ENCODE measurements at regions not wholly inside any gene's neighbourhood (a gene's known extent, or its start where the extent isn't known, plus 50 kb on each side); places are given as distances from the start of the nearest gene placed in this dataset.
"Not testable (repeated sequence)": the region's sequence is repeated elsewhere in the genome, so short reads cannot be mapped to it uniquely, and the experiment has no call there.

DNA sequence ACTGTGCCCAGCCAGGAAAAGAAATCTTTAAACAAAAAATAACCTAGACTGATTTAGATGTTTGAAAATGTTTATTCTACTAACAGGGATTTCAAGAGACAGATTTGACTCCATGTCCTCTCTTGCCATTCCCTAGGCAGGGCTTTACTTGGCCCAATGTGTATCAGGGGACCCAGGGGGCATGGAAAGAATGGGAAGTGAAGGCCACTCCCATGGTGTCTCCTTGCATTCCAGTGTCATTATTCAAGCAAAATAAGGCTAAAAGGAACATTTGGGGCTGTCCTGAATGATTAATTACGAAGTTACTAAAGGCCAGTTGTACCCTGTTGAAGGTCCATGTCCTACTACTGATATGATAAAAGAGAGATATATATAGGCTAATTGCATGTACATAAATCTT, 151.9 kb upstream of the ATF7IP start:
- no peak for DNase-seq (ENCODE audit: low read depth)

DNA sequence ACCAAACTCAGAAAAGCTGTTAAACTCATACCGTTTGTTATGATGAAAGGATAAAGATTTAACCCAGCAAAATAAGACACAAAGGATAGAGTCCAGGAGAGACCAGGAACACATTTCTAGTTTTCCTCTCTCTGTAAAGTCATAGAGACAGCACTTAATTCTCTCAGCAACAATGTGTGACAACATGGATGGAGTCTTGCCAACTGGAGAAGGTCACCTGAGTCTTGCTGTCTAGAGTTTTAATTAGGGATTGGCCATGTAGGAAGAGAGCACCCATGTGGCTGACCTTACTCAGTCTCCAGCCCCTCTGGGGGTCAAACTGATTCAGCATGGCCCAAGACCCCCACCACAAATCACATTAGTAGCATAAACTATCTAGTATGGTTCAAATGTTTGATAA, 151.0 kb upstream of the ATF7IP start:
- DNase-seq (ENCODE audit: low read depth), result no peak

DNA sequence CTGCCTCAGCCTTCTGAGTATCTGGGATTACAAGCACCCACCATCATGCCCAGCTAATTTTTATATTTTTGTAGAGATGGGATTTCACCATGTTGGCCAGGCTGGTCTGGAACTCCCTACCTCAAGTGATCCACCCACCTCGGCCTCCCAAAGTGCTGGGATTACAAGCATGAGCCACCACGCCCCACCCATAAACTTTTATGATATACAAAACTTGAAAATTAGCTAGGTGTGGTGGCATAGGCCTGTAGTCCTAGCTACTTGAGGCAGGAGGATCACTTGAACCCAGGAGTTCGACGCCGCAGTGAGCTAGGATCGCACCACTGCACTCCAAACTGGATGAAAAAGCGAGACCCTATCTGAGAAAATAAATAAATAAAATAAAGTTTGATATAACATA, 149.5 kb upstream of the ATF7IP start:
- not testable (repeated sequence) for DNase-seq (ENCODE audit: low read depth)

DNA sequence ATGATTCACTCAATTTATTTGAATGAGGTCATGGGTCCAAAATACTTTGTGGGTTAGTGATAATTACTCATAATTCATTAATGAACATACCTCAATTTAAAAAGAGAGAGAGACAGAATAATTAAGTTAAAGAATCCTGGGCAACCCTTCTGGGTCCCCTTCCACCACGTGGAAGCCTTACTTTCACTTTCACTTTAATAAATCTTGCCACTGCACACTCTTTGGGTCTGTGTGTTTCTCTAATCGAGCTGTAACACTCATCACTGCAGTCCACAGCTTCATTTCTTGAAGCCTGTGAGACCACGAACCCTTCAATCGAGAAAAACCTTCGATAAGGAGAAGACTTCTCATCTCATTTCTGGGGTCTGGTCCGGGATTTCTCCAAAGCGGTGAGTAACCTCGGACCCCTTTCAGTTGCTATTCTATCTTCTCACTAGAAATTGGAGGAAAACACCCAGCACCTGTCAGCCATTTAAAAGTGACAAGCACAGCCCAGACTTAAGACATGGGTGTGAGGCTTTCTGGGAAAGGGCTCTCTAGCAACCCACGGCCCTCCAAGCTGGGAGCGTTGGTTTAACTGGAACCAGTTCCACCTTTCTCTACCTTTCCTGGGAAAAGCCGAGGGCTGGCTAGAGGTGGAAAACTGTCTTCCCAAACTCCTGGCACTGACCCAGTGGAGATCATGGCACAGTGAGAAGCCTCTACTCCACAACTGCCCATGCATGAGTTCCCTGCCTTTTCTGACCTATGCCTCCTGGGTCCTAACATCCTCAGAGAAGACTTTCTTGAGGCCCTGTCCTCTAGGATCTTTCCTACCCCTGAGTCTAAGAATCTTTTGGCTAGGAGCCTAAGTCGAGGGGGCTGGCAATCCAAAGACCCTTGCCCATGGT, 148.8 kb upstream of the ATF7IP start:
- DNase-seq (ENCODE audit: low read depth), result no peak

DNA sequence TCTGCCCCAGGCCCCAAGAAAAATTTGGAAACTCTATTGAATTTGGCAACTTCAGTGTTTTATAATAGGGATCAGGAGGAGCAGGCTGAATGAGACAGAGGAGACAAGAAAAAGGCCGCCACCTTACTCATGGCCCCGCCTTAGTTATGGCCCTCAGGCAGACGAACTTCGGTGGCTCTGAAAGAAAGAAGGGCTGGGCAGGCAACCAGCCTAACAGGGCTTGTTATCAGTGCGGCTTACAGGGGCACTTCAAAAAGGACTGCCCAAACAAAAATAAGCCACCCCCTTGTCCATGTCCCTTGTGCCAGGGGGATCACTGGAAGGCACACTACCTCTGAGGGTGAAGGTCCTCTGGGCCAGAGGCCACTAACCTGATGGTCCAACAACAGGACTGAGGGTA, 146.3 kb upstream of the ATF7IP start:
- DNase-seq (ENCODE audit: low read depth), result no peak

DNA sequence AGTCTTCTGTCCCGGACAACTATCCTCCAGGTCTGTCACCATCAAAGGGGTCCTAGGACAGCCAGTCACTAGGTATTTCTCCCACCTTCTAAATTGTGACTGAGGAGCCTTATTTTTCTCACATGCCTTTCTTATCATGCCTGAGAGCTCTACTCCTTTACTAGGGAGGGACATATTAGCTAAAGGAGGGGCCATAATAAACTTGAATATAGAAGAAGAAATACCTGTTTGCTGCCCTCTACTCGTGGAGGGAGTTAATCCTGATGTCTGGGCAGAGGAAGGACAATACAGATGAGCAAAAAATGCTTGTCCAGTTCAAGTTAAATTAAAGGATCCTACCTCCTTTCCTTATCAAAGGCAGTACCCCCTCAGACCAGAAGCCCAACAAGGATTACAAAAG, 145.8 kb upstream of the ATF7IP start:
- DNase-seq (ENCODE audit: low read depth), result not testable (repeated sequence)

DNA sequence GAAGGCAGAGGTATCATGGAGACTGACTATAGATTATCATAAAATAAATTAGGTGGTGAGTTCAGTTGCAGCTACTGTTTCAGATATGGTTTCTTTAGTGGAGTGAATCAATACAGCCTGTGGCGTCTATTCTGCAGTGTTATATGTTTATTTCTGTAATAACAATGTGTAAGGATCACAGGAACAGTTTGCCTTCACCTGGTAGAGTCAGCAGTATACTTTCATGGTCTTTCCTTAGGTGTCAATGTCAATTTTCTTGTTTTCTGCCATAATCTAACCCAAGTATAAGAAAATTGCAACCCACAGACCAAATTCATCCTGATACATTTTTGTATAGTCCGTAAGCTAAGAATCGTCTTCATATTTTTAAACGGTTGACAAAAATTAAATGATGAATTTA, 140.4 kb upstream of the ATF7IP start:
- DNase-seq (ENCODE audit: low read depth), result no peak

DNA sequence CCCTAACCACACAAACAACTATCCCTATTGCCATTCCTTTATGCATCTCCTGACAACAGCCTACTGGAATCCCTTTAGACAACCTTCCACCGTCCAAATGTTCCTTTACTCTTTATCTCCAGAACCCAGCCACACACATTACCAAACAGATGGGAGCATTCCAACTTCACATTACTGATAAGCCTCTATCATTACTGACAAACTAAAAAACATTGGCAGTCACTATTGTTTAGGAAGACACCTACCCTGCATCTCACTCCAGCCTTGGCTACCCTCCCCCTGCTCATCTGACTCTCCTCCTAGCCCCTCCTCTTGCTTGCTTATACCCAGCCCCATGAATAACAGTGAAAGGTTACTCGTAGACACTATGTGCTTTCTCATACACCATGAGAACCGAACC, 130.3 kb upstream of the ATF7IP start:
- not testable (repeated sequence) for DNase-seq (ENCODE audit: low read depth)

DNA sequence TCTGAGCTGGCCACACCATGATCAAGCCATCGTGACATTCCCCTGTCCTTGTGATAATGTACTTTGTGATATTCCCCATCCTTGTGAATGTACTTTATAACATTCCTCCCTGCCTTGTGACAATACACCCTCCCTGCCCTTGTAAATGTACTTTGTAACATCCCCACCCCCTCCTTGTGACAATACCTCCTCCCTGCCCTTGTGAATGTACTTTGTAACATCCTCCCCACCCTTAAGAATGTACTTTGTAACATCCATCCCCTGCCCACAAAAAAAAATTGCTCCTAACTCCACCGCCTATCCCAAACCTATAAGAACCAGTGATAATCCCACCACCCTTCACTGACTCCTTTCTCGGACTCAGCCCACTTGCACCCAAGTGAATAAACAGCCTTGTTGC, 128.8 kb upstream of the ATF7IP start:
- not testable (repeated sequence) for DNase-seq (ENCODE audit: low read depth)

DNA sequence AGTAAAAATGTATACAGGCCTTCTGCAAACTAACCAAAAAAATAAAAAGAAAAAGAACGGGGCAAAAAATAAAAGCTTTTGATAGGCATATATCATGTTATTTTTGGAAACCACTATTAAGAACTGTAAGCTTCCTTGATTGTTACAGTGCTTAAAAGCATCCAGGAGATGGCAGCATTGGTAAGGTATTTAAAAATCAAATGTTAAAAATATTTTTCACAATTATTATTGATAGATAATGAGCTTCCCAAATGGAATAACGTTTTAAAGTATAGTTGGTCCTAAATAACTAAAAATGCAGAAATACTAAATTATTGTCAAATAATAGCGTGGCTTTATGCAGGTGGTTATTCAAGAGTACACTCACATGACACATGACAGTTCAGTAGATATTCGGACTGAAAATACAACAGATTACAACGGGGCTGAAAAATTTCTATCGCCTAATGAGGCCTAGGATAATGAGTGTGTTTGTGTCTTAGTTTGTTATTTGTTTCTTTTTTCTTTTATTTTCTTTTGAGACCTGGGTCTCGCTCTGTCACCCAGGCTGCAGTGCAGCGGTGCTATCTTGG, 127.2 kb upstream of the ATF7IP start:
- peak; percentile 24 for DNase-seq (ENCODE audit: low read depth)

DNA sequence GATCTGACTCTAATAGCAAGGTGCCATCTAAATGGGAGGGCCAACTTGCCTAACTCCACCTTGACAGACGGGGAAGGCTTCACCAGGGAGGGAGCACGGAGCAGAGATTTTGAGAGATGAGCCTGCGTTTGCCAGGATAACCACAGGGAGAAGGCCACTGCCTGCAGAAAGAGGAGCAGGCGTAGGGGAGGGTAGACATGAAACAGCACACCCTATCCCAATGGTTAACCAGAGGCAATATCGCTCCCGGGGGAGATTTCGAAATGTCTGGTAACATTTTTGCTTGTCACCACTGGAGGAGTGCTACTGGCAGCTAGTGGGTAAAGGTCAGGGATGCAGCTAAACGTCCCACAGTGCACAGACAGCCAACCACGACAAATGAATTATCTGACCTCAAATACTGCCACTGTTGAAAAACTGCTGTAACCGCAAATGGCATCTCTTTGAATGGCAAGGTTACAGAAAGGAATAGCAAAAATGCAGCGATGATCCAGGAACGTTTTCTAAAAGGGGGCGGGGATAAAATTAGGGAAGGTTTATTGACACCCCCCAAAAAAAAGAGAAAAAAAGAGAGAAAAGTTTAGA, 126.0 kb upstream of the ATF7IP start:
- DNase-seq (ENCODE audit: low read depth), result peak; percentile 65

DNA sequence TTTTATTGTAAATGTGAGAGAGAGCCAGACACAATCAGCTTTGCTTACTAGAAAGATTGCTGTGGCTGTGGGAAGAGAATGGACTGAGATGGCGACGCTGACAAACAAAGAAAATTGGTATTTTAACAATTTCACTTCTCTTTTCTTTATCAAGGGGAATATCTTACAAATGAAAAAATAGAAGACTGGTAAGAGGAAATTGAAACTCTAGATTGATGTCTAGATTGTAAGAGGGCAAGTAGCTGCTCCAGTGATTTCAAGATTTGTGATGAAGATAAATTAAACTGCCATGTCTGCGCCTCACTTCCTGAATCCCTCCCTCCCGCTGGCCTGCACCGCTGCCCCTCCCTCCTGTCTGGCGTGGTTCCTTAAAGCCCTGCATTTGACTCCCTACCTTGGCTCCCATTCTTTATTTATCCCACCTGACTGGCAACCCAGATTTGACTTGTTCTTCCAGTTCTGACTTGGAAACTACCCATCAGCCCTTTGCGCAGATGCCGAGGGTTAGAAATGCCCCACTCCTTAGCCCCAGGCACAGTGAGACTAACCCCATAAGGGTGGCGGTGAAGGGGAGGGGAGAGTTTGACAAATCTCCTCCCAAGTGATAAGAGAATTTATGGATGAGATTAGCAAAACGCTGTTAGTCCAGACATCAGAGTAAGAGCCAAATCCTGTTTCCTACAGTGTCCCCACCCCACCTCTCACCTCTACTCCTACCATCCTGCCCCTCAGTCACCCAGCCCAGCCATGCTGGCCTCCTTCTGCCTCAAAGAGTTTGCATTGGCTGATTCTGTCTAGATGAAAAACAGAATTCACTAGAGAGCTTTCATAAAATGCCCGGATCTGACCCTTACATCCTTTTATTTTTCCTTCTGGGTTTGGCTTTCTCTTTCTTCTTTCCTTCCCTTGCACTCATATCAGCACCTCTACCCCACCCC, 125.3 kb upstream of the ATF7IP start:
- DNase-seq (ENCODE audit: low read depth), result no peak

DNA sequence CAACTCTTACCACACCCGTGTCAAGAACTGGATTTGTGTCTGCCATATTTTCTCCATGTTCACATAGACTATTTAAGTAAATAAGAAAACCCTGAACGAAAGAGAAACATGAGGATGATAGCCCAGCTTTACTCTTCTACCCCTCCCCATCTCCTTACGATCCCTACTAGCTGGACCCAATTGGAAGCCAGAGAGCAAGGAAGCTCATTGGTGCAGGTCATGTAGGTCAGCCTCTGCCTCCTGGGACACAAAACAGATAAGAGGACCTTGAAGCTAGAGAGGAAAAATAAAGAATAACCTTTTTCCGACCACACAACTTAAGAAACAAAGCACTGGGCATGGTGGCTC, 124.6 kb upstream of the ATF7IP start:
- DNase-seq (ENCODE audit: low read depth), result no peak

DNA sequence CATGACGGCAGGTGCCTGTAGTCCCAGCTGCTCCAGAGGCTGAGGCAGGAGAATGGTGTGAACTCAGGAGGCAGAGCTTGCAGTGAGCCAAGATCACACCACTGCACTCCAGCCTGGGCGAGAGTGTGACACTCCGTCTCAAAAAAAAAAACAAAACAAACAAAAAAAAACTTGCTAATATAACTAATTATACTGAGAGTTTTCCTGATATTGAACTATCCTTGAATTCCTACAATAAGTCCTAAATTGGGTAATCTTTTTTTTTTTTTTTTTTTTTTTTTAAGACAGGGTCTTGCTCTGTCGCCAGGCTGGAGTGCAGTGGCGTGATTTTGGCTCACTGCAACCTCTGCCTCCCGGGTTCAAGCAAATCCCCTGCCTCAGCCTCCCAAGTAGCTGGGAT, 122.7 kb upstream of the ATF7IP start:
- DNase-seq (ENCODE audit: low read depth), result not testable (repeated sequence)

DNA sequence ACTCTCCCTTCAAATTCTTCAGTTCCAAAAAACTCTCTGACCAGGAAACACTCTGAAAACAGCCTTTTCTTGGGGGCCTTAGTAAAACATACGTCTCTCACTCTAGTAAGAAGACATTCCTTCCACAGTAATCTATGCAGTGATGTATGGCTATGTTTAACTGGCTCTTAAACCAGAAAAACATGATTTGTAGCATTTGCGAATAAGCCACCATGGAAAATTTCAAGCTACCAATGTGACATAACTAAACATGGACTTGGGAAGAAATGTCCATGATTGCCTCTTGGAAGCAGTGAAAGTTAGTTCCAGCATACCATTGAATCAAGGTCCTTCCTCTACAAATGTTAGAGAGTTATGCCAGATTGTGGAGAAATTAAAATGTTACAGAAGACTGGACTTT, 121.5 kb upstream of the ATF7IP start:
- DNase-seq (ENCODE audit: low read depth), result no peak

DNA sequence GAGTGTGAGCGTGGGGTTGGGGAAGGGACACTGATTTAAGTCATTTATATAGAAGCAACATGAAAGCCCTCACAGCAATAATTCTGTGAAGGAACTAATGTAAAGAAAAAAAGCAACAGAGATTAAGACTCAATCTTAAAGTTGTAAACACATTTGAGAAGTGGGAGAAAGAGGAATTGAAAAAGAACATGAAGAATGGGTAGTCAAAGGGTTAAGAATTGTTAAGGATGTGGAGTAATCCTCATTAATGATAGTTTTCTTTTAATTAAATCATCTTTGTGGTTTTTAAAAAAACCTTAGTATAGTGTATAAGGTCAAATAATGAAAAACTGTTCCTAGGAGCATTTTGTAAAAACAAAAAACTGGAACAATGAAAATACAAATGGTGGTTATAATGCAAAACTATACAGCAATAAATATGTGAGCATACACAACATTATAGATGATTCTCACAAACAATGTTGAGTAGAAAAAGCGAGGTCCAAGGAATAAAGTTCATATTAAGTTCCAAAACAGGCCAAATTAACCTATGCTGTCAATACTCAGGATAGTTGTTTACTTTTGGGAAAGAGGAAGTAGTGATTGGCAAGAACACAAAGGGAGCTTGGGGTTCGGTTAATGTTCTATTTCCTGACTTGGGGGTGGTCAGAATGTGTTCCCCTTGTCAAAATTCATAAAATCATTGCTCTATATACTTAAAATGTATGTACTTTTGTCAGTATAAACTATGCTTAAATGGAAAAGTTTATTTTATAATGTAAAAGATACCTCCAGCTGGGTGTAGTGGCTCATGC, 120.4 kb upstream of the ATF7IP start:
- DNase-seq (ENCODE audit: low read depth), result no peak

DNA sequence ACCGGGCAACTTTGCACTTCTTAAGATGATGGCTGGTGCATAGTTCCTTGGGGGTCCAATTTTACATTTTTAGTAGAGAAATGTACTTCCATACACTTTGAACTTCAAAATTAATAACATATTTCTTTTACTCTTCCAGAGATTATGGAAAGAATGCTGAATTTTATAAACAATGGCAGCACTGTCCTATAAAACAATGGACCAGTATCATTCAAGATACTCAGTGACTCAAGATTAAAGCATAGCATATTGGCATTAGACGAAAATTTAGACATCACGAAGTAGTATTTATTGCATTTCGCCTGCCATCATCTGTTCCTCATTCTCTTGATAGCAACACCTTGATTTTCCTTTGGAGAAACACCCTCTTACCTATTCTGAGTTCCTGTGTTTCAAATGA, 118.3 kb upstream of the ATF7IP start:
- no peak for DNase-seq (ENCODE audit: low read depth)

DNA sequence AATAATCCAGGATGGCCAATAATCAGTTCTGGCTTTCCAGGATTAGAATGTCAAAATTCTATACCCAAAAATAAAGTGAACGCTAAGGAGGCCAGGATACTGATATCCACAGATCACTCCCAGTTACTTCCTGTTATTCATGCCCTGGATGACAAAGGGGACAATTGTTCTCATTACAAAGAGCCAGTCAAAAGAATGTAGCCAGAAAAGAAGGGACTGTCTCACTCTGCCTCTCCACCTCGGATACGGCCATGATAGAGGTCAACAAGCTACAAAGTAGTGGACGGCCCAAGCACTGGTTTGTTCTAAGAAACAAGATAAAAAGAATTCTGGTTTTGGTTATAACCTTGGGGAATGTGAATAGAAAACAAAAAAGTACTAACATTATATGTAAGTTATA, 116.1 kb upstream of the ATF7IP start:
- no peak for DNase-seq (ENCODE audit: low read depth)

DNA sequence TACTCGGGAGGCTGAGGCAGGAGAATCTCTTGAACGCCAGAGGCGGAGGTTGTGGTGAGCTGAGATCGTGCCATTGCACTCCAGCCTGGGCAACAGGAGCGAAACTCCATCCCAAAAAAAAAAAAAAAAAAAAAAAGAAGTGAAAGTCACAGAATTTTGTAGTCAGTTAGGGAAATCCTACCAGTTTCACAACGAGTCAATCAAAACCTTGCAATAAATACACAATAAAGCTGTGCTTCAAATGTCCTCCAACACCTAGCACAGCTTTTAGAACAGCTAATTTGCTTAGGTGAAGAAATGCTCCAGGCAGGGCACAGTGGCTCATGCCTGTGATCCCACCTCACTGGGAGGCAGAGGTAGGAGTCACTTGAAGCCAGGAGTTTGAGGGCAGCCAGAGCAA, 112.8 kb upstream of the ATF7IP start:
- no peak for DNase-seq (ENCODE audit: low read depth)

DNA sequence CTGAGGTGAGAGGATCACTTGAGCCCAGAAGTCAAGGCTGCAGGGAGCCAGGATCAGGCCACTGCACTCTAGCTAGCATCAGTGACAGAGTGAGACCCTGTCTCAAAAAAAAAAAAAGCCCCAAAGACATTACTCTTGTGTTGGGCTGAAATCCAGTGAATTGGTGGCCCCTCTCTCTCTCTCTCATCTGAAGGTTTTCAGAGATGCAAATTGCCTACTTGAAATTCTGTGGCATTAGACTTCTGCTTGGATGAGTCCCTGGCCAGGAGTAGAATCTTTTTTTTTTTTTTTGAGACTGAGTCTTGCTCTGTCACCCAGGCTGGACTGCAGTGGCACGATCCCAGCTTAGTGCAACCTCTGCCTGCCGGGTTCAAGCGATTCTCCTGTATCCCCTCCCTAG, 112.0 kb upstream of the ATF7IP start:
- no peak for DNase-seq (ENCODE audit: low read depth)

DNA sequence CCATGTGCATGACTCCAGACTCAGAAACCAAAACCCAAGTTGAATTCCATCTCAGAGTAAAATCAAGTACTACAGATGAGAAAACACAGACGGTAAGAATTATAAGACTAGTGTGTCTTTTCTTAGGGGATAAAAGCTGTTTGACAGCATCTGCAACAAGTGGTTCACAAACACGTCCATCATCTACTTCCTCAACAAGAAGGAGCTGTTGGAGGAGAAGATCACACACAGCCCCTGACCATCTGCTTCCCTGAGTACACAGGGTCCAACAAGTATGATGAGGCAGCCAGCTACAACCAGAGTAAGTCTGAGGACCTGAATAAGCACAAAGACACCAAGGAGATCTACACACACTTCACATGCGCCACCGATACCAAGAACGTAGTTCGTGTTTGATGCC, 110.7 kb upstream of the ATF7IP start:
- DNase-seq (ENCODE audit: low read depth), result no peak

DNA sequence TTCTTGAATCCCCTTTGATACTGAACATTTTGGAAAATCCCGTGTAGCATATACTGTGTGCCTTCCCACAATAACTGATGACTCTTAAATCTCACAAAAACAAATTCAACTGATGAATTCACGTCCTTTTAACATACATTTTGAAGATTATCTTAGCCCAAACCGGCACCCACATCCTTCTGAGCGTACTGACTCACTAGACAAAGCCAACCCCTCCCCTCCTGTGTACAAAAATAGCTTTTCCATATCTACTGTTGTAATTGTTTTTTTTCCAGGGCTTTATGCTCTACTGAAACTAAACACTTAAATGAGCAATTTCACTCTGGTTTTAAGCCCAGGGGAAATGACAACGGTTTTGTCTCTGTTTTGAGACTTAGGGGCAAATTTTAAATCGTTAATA, 109.4 kb upstream of the ATF7IP start:
- no peak for DNase-seq (ENCODE audit: low read depth)

Measured in fibroblast of gingiva (primary cell).